GM19324 (cell line): ENCODE measurements at regions not wholly inside any gene's neighbourhood (a gene's known extent, or its start where the extent isn't known, plus 50 kb on each side); places are given as distances from the start of the nearest gene placed in this dataset.
"Not testable (repeated sequence)": the region's sequence is repeated elsewhere in the genome, so short reads cannot be mapped to it uniquely, and the experiment has no call there.

Experiments used
- ATAC-seq: cut with Tn5 transposase; IDR thresholded peaks from one replicate; pipeline ENCODE4 v1.9.1; 2021; ENCODE audit warnings: mild to moderate bottlenecking, moderate library complexity; ENCODE audit not compliant: unreplicated experiment, low FRiP score

DNA sequence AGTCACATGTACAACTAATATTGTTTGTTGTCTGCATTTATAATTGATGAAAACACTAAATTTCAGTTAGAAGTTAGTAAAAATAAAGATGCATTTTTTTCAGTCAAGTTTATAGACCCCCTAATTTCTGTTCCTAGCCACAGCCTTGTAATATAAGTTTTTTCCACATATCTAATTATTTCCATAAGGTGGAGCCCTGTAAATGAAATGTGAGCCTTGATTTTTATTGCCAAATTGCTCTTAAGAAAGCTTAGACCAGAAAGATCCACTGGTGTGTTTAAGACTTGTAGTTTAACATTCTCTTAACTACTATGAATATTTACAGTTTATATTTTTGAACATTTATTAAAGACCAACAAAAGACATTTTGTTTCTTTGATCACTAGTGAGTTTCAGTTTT lies 322.1 kb upstream of the RGS6 start:
- ATAC-seq = no peak

- no peak for ATAC-seq
These were observed 321.4 kb upstream of the RGS6 start for GRCh38 chr14:71610797-71611196.

GRCh38 chr14:71613168-71613567 lies 319.1 kb upstream of the RGS6 start:
- no peak for ATAC-seq

DNA sequence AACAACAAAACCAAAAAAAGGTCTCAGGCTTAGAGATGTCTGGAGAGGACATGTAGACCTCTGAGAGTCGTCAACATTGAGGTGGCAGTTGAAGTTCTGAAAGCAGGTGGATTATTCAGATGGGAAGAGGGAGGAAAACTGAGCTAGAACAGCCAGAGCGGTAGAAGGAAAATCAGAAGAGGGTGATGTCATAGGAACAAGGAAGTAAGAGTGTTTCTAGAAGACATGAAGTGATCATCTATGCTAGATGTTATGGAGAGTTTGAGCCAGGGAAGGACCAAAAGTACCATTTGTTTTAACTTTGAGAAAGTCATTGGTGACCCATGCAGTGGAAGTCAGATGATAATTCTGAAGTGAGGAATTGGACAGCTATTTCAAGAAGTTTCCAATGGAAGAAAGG lies 316.2 kb upstream of the RGS6 start:
- no peak for ATAC-seq

DNA sequence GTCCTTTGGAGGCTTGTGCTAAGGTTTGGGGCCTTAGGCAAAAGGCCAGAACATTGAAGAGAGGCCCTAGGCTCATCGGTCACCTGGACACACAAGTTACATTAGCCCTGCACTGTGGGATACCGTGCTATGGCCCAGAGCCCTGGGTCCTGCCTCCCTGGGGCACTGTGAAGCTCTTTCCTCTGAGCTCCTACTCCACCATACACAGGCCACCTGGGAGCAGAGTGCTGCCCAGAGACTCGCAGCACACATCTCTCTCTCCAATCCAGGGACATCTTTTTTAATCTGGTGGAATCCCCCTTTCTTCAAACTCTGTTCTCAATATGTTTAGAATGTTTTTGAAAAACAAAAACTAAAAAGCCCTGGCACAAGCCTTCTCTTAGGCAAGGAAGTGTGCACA lies 314.2 kb upstream of the RGS6 start:
- no peak for ATAC-seq

DNA sequence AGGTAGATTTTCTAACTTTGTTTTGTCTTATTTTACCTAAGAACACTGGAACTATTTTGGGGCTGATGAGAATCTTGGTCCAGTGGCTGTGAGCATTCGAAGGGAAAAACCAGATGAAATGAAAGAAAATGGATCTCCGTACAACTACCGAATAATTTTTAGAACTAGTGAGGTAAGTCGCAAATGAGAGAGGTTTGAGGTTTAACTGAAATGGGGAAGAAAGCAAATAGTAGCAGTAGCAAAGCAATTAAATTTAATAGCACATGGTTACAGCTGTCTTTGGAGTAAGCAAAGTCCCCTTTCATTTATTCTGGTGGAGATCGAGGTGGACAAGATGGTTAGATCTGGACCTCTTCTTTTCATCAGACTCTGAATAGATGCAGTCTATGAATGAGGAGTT lies 313.5 kb upstream of the RGS6 start:
- ATAC-seq = no peak

DNA sequence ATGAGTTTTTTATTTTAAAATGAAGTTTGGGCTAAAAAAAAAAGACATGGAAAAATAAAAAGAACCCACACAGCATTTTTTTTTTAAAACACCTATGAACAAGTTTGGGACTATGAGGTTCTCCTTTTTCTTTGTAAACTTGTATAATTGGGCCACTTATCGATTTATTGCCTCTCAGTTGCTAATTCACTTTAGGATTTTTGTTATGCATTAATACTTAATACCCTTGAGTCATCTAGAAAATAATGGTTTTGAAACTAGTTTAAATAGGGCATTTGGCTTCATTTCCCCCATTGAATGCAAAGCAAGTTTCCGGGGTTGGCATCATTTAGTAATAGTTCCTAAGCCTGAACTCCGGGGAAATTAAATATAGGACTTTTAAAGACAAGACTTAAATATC lies 312.8 kb upstream of the RGS6 start:
- no peak for ATAC-seq

DNA sequence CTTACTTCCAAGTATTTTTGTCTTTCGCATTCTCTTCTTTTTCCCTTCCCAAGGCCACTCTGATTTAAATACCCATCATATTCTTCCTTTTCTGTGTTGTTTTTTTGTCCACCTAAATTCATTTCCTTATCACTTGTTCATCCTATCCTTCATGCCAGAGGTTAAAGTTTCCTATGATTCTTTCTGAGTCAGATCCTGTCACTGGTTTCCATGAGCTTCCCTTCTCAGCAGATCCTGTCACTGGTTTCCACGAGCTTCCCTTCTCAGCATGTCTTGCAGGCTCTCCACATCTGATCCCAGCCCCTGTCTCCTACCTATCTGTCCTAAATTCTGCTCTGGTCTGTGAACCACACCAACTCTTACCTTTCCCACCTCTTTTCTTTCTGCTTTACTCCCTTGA lies 311.8 kb upstream of the RGS6 start:
- ATAC-seq = no peak

DNA sequence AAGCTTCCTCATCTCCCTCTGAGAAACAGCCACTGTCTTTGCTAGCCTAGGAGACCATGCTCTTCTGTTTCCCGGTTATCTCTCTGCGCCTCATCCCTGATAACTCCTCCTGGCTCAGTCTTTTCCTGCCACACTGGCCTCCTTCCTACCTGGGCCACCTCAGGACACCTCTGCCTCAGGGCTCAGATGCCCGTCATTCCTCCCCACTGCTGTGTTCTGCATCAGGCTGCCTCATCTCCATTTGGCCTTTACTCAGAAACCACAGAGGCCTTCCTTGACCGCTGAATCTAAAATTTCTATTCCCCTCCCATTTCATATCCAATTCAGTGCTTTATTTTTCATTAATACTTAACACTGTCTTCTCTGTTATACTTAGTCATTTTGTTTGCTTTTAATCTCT lies 311.0 kb upstream of the RGS6 start:
- ATAC-seq = no peak

- no peak for ATAC-seq
These were observed 310.1 kb upstream of the RGS6 start for GRCh38 chr14:71621980-71622605.

DNA sequence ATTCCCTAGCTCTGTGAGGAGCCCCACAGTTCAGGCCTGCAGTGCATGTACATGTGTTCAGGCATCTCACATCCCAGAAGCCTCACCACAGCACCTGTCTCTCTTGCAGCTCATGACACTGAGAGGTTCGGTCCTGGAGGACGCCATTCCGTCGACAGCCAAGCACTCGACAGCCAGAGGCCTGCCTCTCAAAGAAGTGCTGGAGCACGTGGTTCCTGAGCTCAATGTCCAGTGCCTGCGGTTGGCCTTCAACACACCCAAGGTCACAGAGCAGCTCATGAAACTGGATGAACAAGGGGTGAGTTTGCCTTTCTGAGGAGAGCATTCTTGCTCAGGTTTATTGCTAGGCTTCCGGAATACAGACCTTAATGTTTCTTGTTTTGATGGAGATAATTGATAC lies 308.3 kb upstream of the RGS6 start:
- ATAC-seq = no peak

DNA sequence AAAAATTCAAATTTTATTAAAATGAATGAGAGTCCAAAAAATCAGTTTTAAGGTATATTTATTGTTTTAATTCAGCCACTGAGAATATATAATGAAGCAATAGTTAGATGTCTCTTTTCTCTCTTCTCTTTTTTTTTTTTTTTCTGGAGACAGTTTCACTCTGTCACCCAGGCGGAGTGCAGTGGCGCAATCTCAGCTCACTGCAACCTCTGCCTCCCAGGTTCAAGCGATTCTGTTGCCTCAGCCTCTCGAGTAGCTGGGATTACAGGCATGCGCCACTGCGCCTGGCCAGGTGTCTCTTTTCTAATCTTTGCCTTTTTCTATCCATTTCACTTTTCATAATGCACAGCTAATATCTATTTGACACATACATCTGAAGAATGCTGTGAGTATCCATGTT lies 307.1 kb upstream of the RGS6 start:
- ATAC-seq = no peak

GRCh38 chr14:71625891-71626701 lies 306.1 kb upstream of the RGS6 start:
- no peak for ATAC-seq

DNA sequence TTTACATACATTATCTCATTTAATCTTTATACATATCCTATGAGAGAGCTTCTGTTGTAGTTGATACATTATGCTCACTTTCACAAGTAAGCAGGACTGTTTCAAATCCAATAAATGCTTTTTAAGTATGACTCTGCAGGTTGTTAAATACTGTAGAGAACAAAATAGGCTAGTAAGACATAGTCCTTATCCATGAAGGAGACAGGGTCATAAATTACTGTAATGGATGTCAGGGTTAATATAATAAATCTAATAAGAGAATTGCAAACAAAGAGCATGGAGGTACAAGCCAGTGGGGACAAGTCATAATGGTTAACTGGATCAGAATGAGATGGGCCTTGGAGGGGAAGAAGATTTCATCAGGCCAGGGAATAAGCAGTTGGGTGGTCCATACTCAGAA lies 303.8 kb upstream of the RGS6 start:
- no peak for ATAC-seq

DNA sequence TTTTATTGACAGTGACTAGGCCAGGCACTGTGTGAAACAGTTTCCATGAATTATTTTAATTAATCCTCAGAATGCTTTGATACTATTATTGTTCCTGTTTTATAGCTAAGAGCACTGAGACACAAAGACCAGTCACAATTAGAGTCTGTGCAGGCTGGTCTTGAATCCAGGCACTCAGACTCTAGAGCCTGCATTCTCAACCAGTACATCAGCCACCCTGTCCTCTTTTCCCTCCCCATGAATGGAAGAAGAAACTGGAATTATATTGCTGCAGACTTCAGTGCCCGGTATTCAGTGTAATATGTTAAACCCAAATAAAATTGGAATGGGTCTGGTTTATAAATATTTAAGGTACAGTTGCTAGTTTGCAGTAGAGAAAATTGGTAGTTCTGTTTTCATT lies 303.0 kb upstream of the RGS6 start:
- no peak for ATAC-seq

DNA sequence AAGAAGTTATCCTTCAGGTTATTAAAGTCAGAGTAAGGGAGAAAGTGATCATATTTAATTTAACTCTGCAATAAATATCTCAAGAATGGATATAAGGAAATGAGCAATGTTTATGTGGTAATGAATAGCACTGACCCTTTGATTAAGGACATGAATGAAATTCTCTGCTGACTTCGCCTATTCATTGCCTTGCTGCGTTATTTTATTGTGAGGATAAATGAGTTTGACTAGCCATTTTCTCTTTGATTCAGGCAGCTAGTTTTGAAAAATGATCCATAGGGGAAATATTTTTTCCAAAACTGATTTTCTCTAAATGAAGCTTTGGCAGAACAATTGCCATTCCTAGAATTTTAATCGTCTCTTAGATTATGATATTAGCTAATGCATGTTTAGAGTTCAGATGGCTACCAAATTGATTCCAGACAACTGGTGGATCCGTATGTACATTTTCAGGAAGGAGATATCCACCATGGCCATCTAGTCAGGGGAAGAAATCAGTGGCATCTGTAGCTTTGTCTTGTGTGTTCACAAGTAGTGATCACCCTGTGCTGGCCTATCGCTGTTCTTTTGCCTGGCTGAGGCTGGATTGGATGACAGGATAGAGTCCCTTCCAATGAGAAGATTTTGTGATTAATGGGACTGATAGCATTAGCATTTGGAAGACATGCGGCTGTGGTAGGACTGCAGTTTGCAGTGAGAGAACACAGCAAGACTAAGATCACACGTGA lies 302.3 kb upstream of the RGS6 start:
- no peak for ATAC-seq

DNA sequence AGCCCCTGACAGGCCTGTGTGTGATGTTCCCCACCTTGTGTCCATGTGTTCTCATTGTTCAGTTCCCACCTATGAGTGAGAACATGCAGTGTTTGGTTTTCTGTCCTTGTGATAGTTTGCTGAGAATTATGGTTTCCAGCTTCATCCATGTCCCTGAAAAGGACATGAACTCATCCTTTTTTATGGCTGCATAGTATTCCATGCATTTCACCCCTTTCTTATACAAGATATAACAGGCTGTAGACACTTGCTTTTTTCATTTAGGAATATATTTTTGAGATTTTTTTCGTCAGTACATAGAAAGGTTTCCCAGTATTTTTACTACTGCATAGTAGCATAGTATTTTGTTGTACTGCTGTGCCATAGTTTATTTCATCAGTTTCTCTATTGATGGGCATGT lies 301.2 kb upstream of the RGS6 start:
- not testable (repeated sequence) for ATAC-seq

DNA sequence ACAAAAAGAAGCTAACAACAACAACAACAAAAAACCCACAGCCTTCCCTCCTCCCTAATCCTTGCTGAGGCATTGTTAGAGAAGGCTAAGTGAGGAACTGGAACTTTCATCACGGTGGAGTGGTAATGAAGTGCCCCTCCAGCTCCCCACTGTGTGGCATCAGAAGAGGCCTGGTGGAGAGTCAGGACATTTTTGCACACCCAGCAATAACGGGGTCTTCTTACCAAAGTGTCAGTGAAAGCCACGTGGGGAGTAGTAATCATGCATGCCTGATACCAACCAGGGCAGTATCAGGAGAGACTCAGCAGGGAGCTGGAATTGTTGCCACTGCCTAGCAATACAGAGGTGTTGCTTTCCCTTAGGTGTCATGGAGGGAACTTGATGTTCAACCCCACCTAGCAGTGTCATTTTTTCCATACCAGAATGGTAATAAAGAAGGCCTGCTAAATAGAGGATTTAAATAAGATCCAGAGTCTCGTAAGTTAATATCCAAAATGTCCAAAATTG lies 299.7 kb upstream of the RGS6 start:
- no peak for ATAC-seq

DNA sequence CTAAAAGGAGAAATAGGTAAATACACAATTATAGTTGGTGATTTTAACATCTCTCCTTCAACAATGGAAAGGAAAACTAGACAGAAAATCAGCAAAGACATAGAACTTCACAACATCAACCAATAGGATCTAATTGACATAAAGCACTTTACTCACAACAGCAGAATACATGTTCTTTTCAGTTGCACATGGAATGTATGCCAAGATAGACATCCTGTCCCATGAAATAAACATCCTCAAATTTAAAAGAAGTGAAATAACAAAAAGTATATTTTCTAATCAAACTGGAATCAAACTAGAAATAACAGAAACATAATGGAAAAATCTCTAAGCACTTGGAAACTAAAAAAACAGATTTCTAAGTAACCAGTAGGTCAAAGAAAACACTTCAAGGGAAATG lies 296.2 kb upstream of the RGS6 start:
- no peak for ATAC-seq

DNA sequence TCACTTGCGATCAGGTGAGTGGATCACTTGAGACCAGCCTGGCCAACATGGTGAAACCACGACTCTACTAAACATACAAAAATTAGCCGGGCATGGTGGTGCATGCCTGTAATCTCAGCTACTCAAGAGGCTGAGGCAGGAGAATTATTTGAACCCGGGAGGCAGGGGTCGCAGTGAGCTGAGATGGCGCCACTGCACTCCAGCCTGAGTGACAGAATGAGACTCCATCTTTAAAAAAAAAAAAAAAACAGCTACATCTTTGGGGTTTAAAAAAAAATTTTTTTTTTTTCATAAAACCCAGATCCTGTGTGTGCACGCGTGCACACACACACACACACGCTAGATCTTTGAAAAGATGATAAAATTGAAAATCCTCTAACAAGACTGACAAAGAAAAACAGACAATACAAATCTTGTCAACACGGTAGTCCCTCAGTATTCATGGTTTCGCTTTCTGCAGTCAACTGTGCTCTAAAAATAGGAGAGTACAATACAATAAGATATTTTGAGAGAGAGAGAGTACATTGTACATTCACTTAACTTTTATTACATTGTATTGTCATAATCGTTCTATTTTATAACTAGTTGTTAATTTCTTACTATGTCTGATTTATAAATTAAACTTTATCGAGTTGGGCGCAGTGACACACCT lies 295.3 kb upstream of the RGS6 start:
- ATAC-seq = no peak
